Posterior vena cava (tissue), 2 donors: ENCODE measurements at regions not wholly inside any gene's neighbourhood (a gene's known extent, or its start where the extent isn't known, plus 50 kb on each side); places are given as distances from the start of the nearest gene placed in this dataset.
"Not testable (repeated sequence)": the region's sequence is repeated elsewhere in the genome, so short reads cannot be mapped to it uniquely, and the experiment has no call there.

ENCODE experiments used
- DNase-seq: peaks from one replicate; pipeline ENCODE4 v3.0.0-alpha.2; 2020; ENCODE audit warnings: low spot score
- intact Hi-C, 2 donors: fragments of 100-400 bp; cut with DNase I; formaldehyde crosslinking; loops; one replicate each; pipeline versions ENCODE4 v1.14.1 to v1.14.2; 2022 to 2023
- donor health status: DM: yes; HTN: yes; CAD: no.
- donor health status: DM: yes; HTN: yes; CAD: no.

- intact Hi-C loops = no loop called here
- no peak for DNase-seq
Measured at GRCh38 chr6:152811785-152812184, 61.2 kb downstream of the VIP start.

- intact Hi-C loops = no loop called here
- DNase-seq = no peak
Measured at GRCh38 chr6:152815230-152815872, 64.8 kb downstream of the VIP start.

GRCh38 chr6:152816055-152816454 lies 65.5 kb downstream of the VIP start:
- intact Hi-C loops = no loop called here
- DNase-seq = no peak

GRCh38 chr6:152821525-152821924 lies 70.9 kb downstream of the VIP start:
- no peak for DNase-seq
- intact Hi-C loops = no loop called here

- DNase-seq = no peak
- intact Hi-C loops = no loop called here
Measured at GRCh38 chr6:152824666-152825065, 74.1 kb downstream of the VIP start.

GRCh38 chr6:152828431-152828830 lies 77.8 kb downstream of the VIP start:
- intact Hi-C loops = no loop called here
- DNase-seq = no peak

- intact Hi-C loops, DNase-seq: not testable (repeated sequence)
Measured at GRCh38 chr6:152834366-152834765, 83.8 kb downstream of the VIP start.

GRCh38 chr6:152836523-152836922 lies 85.9 kb downstream of the VIP start:
- intact Hi-C loops = no loop called here
- DNase-seq = no peak

GRCh38 chr6:152845421-152845820 lies 94.8 kb downstream of the VIP start:
- intact Hi-C loops = loop anchor here in 1 of 2 donors (5.0 kb wide), 1 partner anchor 177 kb away; no protein-coding TSS in a partner anchor
- DNase-seq = no peak

- intact Hi-C loops = loop anchor here in 1 of 2 donors (5.0 kb wide), 1 partner anchor 175 kb away; no protein-coding TSS in a partner anchor
- DNase-seq = no peak
Measured at GRCh38 chr6:152846825-152847224, 96.2 kb downstream of the VIP start.

GRCh38 chr6:152848919-152849318 lies 98.3 kb downstream of the VIP start:
- intact Hi-C loops = loop anchor here in 1 of 2 donors (5.0 kb wide), 1 partner anchor 173 kb away; no protein-coding TSS in a partner anchor

GRCh38 chr6:152854086-152854795 lies 103.6 kb downstream of the VIP start:
- intact Hi-C loops = no loop called here

More at GRCh38 chr6:152848919-152849318, 98.3 kb downstream of the VIP start:
- no peak for DNase-seq

GRCh38 chr6:152858141-152858540 lies 107.5 kb downstream of the VIP start:
- no peak for DNase-seq
- intact Hi-C loops = no loop called here

More at GRCh38 chr6:152854086-152854795, 103.6 kb downstream of the VIP start:
- no peak for DNase-seq

- intact Hi-C loops = no loop called here
- no peak for DNase-seq
Measured at GRCh38 chr6:152859225-152859624, 108.6 kb downstream of the VIP start.

- intact Hi-C loops = no loop called here
- DNase-seq = no peak
Measured at GRCh38 chr6:152863618-152864326, 113.2 kb downstream of the VIP start.

GRCh38 chr6:152874267-152874666 lies 108.6 kb downstream of the FBXO5 start:
- intact Hi-C loops = no loop called here
- DNase-seq = no peak

GRCh38 chr6:152874846-152875568 lies 107.8 kb downstream of the FBXO5 start:
- no peak for DNase-seq
- intact Hi-C loops = no loop called here

- no peak for DNase-seq
- intact Hi-C loops = no loop called here
Measured at GRCh38 chr6:152879681-152880080, 103.2 kb downstream of the FBXO5 start.

GRCh38 chr6:152893187-152893586 lies 89.7 kb downstream of the FBXO5 start:
- intact Hi-C loops = no loop called here
- no peak for DNase-seq

- intact Hi-C loops = no loop called here
- no peak for DNase-seq
Measured at GRCh38 chr6:152896923-152897322, 85.9 kb downstream of the FBXO5 start.
